ENCODE measurements at regions not wholly inside any gene's neighbourhood (a gene's known extent, or its start where the extent isn't known, plus 50 kb on each side); places are given as distances from the start of the nearest gene placed in this dataset.
A peak's percentile ranks its signal among the peaks of the same experiment; 100 is the strongest.

DNA sequence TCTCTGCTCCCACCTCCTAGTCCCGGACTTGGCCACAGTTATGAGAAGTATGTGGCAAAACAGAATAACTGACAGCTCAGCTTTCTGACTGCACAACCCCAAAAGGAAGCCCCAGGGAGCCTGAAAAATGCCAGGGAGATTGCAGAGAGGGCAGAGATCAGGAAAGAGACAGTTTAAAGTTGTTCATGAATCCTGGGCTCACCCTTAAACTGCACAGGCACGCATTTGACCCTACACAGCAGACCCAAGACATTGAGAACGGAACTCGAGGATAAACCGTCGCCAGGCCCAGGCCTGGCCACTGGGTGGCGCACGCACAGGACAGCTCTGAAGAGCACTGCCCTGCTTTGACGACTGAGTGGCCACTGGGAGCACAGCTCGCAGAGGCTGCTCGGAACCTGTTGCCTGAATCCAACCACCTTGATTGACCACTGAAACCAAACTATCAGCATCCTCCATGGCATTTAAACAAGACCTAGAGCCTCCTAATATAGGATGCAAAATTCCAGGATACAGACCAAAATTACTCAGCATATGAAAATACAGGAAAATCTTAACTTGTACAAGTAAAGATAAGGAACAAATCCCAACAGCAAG is 114.0 kb downstream of the C16orf95 start:
- no peak overlapping the region for H3K27ac ChIP-seq (ENCODE audit: extremely low read depth, low read depth, low read length)
- H3K4me1 ChIP-seq (ENCODE audit: control insufficient read depth, insufficient read depth, low read length): no peaks in the 10 kb centered on the region
- H3K4me3 ChIP-seq (ENCODE audit: low read depth, low read length): no peak overlapping the region
- POLR2A ChIA-PET: no interaction called here
- TF ChIP-seq SCRT2 (tag by site-specific recombination; IDR thresholded peaks at IDR 0.05) (peak; percentile 95), ZNF837 (tag by site-specific recombination; IDR thresholded peaks at IDR 0.05) (no peak), ZNF600 (tag by site-specific recombination; IDR thresholded peaks at IDR 0.05) (no peak), ZEB2 (tag by site-specific recombination; IDR thresholded peaks at IDR 0.05) (no peak), ZNF777 (tag by site-specific recombination; IDR thresholded peaks at IDR 0.05; ENCODE audit: borderline replicate concordance) (no peak), ZNF560 (tag by site-specific recombination; IDR thresholded peaks at IDR 0.05; ENCODE audit: borderline replicate concordance) (no peak), ZNF623 (tag by site-specific recombination; IDR thresholded peaks at IDR 0.05) (no peak), IKZF3 (tag by site-specific recombination; IDR thresholded peaks at IDR 0.05) (no peak), TRIM28 (IDR thresholded peaks at IDR 0.05; ENCODE audit: borderline replicate concordance, low read length) (peak; percentile 66; the same call in 1 of the 2 replicates), ZNF335 (tag by site-specific recombination; conservative IDR thresholded peaks at IDR 0.05) (peak; percentile 57), ZNF248 (tag by site-specific recombination; IDR thresholded peaks at IDR 0.05) (no peak), ZNF350 (tag by site-specific recombination; IDR thresholded peaks at IDR 0.05) (no peak), OSR2 (tag by site-specific recombination; IDR thresholded peaks at IDR 0.05) (no peak), ZBTB17 (tag by site-specific recombination; IDR thresholded peaks at IDR 0.05) (peak; percentile 70), REPIN1 (tag by site-specific recombination; IDR thresholded peaks at IDR 0.05; ENCODE audit: low read depth) (no peak), SCRT1 (tag by site-specific recombination; IDR thresholded peaks at IDR 0.05; ENCODE audit: borderline replicate concordance) (peak; percentile 97), ZNF670 (tag by site-specific recombination; IDR thresholded peaks at IDR 0.05; ENCODE audit: low read depth) (no peak)
- TF ChIP-seq, protein P1, sequence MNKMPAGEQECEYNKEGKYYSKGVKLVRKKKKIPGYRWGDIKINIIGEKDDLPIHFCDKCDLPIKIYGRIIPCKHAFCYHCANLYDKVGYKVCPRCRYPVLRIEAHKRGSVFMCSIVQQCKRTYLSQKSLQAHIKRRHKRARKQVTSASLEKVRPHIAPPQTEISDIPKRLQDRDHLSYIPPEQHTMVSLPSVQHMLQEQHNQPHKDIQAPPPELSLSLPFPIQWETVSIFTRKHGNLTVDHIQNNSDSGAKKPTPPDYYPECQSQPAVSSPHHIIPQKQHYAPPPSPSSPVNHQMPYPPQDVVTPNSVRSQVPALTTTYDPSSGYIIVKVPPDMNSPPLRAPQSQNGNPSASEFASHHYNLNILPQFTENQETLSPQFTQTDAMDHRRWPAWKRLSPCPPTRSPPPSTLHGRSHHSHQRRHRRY (tag by site-specific recombination; IDR thresholded peaks at IDR 0.05): no peak
- TF ChIP-seq, protein P2, sequence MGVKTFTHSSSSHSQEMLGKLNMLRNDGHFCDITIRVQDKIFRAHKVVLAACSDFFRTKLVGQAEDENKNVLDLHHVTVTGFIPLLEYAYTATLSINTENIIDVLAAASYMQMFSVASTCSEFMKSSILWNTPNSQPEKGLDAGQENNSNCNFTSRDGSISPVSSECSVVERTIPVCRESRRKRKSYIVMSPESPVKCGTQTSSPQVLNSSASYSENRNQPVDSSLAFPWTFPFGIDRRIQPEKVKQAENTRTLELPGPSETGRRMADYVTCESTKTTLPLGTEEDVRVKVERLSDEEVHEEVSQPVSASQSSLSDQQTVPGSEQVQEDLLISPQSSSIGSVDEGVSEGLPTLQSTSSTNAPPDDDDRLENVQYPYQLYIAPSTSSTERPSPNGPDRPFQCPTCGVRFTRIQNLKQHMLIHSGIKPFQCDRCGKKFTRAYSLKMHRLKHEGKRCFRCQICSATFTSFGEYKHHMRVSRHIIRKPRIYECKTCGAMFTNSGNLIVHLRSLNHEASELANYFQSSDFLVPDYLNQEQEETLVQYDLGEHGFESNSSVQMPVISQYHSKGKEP (tag by site-specific recombination; IDR thresholded peaks at IDR 0.05): no peak
- TF ChIP-seq, protein P3, sequence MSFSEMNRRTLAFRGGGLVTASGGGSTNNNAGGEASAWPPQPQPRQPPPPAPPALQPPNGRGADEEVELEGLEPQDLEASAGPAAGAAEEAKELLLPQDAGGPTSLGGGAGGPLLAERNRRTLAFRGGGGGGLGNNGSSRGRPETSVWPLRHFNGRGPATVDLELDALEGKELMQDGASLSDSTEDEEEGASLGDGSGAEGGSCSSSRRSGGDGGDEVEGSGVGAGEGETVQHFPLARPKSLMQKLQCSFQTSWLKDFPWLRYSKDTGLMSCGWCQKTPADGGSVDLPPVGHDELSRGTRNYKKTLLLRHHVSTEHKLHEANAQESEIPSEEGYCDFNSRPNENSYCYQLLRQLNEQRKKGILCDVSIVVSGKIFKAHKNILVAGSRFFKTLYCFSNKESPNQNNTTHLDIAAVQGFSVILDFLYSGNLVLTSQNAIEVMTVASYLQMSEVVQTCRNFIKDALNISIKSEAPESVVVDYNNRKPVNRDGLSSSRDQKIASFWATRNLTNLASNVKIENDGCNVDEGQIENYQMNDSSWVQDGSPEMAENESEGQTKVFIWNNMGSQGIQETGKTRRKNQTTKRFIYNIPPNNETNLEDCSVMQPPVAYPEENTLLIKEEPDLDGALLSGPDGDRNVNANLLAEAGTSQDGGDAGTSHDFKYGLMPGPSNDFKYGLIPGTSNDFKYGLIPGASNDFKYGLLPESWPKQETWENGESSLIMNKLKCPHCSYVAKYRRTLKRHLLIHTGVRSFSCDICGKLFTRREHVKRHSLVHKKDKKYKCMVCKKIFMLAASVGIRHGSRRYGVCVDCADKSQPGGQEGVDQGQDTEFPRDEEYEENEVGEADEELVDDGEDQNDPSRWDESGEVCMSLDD (tag by site-specific recombination; IDR thresholded peaks at IDR 0.05): no peak
- TF ChIP-seq, protein P4, sequence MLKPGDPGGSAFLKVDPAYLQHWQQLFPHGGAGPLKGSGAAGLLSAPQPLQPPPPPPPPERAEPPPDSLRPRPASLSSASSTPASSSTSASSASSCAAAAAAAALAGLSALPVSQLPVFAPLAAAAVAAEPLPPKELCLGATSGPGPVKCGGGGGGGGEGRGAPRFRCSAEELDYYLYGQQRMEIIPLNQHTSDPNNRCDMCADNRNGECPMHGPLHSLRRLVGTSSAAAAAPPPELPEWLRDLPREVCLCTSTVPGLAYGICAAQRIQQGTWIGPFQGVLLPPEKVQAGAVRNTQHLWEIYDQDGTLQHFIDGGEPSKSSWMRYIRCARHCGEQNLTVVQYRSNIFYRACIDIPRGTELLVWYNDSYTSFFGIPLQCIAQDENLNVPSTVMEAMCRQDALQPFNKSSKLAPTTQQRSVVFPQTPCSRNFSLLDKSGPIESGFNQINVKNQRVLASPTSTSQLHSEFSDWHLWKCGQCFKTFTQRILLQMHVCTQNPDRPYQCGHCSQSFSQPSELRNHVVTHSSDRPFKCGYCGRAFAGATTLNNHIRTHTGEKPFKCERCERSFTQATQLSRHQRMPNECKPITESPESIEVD (tag by site-specific recombination; IDR thresholded peaks at IDR 0.05): no peak
- TF ChIP-seq, protein P5, sequence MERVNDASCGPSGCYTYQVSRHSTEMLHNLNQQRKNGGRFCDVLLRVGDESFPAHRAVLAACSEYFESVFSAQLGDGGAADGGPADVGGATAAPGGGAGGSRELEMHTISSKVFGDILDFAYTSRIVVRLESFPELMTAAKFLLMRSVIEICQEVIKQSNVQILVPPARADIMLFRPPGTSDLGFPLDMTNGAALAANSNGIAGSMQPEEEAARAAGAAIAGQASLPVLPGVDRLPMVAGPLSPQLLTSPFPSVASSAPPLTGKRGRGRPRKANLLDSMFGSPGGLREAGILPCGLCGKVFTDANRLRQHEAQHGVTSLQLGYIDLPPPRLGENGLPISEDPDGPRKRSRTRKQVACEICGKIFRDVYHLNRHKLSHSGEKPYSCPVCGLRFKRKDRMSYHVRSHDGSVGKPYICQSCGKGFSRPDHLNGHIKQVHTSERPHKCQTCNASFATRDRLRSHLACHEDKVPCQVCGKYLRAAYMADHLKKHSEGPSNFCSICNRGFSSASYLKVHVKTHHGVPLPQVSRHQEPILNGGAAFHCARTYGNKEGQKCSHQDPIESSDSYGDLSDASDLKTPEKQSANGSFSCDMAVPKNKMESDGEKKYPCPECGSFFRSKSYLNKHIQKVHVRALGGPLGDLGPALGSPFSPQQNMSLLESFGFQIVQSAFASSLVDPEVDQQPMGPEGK (tag by site-specific recombination; IDR thresholded peaks at IDR 0.05): no peak
- TF ChIP-seq, protein P6, sequence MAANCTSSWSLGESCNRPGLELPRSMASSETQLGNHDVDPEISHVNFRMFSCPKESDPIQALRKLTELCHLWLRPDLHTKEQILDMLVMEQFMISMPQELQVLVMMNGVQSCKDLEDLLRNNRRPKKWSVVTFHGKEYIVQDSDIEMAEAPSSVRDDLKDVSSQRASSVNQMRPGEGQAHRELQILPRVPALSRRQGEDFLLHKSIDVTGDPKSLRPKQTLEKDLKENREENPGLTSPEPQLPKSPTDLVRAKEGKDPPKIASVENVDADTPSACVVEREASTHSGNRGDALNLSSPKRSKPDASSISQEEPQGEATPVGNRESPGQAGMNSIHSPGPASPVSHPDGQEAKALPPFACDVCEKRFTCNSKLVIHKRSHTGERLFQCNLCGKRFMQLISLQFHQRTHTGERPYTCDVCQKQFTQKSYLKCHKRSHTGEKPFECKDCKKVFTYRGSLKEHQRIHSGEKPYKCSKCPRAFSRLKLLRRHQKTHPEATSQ (tag by site-specific recombination; IDR thresholded peaks at IDR 0.05): no peak
- TF ChIP-seq, protein P7, sequence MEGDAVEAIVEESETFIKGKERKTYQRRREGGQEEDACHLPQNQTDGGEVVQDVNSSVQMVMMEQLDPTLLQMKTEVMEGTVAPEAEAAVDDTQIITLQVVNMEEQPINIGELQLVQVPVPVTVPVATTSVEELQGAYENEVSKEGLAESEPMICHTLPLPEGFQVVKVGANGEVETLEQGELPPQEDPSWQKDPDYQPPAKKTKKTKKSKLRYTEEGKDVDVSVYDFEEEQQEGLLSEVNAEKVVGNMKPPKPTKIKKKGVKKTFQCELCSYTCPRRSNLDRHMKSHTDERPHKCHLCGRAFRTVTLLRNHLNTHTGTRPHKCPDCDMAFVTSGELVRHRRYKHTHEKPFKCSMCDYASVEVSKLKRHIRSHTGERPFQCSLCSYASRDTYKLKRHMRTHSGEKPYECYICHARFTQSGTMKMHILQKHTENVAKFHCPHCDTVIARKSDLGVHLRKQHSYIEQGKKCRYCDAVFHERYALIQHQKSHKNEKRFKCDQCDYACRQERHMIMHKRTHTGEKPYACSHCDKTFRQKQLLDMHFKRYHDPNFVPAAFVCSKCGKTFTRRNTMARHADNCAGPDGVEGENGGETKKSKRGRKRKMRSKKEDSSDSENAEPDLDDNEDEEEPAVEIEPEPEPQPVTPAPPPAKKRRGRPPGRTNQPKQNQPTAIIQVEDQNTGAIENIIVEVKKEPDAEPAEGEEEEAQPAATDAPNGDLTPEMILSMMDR (tag by site-specific recombination; IDR thresholded peaks at IDR 0.05): peak; percentile 90
- H3K9me3 ChIP-seq (ENCODE audit: control insufficient read depth, insufficient read depth, low read depth, low read length): no peaks in the 10 kb centered on the region
- no peaks in the 10 kb centered on the region for H3K36me3 ChIP-seq (ENCODE audit: control insufficient read depth in 2 of 2, insufficient read depth in 1 of 2, low read length in 2 of 2)
- CTCF ChIA-PET: interaction anchor here (0.6 to 3.6 kb wide), 17 partner anchors 10 to 1427 kb away, joined by 3 to 21 read pairs (median 3); no protein-coding TSS in a partner anchor
